ENCODE measurements at regions not wholly inside any gene's neighbourhood (a gene's known extent, or its start where the extent isn't known, plus 50 kb on each side); places are given as distances from the start of the nearest gene placed in this dataset.

- no peaks in the 10 kb centered on the region for H3K36me3 ChIP-seq (ENCODE audit: insufficient read depth, low read length)
- no peaks in the 10 kb centered on the region for H3K4me1 ChIP-seq (ENCODE audit: insufficient read depth, low read length, severe bottlenecking)
- no peaks in the 10 kb centered on the region for H3K79me2 ChIP-seq (ENCODE audit: insufficient read depth, low read length)
- no peak overlapping the region for H3K4me3 ChIP-seq (ENCODE audit: low read depth, low read length, poor library complexity, severe bottlenecking)
- no peak for TF ChIP-seq CTCF (IDR thresholded peaks at IDR 0.05; ENCODE audit: low read length)
- TF ChIP-seq EZH2 (IDR thresholded peaks at IDR 0.05; ENCODE audit: borderline replicate concordance, low read length), result no peak
- H3K27ac ChIP-seq (ENCODE audit: low read depth, low read length, poor library complexity, severe bottlenecking), result no peak overlapping the region
- H3K9me2 ChIP-seq (ENCODE audit: low read depth, low read length), result no peaks in the 10 kb centered on the region
- no peaks in the 10 kb centered on the region for H3F3A ChIP-seq (ENCODE audit: insufficient read depth, low read length)
- no peaks in the 10 kb centered on the region for H4K20me1 ChIP-seq (ENCODE audit: insufficient read depth, low read length)
- H3K4me2 ChIP-seq (ENCODE audit: low read length), result no peak overlapping the region
- no peak overlapping the region for H2AFZ ChIP-seq (ENCODE audit: low read length)
- H3K9me3 ChIP-seq (ENCODE audit: low read length), result no peaks in the 10 kb centered on the region
- no peaks in the 10 kb centered on the region for H3K27me3 ChIP-seq (ENCODE audit: insufficient read depth, low read length)
- no peak overlapping the region for H3K9ac ChIP-seq (ENCODE audit: low read length)
Measured at GRCh38 chr5:88388476-88389337, 120.1 kb upstream of the TMEM161B start.

DNA sequence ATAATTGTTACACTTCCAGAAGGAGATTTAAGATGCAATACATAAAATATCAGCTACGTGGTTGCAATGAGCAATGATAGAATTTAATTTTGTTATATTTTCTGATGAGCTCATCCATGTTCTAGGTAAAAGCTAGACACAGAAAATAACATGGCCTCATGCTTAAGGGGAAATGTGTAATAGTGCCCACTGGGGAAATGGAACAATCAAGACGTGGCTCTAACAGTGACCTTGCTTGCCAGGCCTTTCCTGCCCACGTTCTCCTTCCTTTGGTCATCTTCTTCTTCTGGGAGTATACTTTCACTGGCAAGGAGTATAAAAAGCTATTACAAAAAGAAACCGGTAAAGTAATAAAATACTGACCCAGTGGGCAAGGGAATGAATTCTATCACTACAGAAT is 116.2 kb upstream of the TMEM161B start:
- no peaks in the 10 kb centered on the region for H3K36me3 ChIP-seq (ENCODE audit: insufficient read depth, low read length)
- H3F3A ChIP-seq (ENCODE audit: insufficient read depth, low read length), result no peaks in the 10 kb centered on the region
- H3K4me1 ChIP-seq (ENCODE audit: insufficient read depth, low read length, severe bottlenecking), result no peaks in the 10 kb centered on the region
- H3K9me3 ChIP-seq (ENCODE audit: low read length), result no peaks in the 10 kb centered on the region
- H3K9ac ChIP-seq (ENCODE audit: low read length), result no peak overlapping the region
- H3K27me3 ChIP-seq (ENCODE audit: insufficient read depth, low read length), result no peaks in the 10 kb centered on the region
- no peak overlapping the region for H3K27ac ChIP-seq (ENCODE audit: low read depth, low read length, poor library complexity, severe bottlenecking)
- H2AFZ ChIP-seq (ENCODE audit: low read length), result no peak overlapping the region
- no peak overlapping the region for H3K4me3 ChIP-seq (ENCODE audit: low read depth, low read length, poor library complexity, severe bottlenecking)
- H4K20me1 ChIP-seq (ENCODE audit: insufficient read depth, low read length), result no peaks in the 10 kb centered on the region
- no peaks in the 10 kb centered on the region for H3K9me2 ChIP-seq (ENCODE audit: low read depth, low read length)
- no peak overlapping the region for H3K4me2 ChIP-seq (ENCODE audit: low read length)
- TF ChIP-seq EZH2 (IDR thresholded peaks at IDR 0.05; ENCODE audit: borderline replicate concordance, low read length), result no peak
- no peak for TF ChIP-seq CTCF (IDR thresholded peaks at IDR 0.05; ENCODE audit: low read length)
- H3K79me2 ChIP-seq (ENCODE audit: insufficient read depth, low read length), result no peaks in the 10 kb centered on the region

DNA sequence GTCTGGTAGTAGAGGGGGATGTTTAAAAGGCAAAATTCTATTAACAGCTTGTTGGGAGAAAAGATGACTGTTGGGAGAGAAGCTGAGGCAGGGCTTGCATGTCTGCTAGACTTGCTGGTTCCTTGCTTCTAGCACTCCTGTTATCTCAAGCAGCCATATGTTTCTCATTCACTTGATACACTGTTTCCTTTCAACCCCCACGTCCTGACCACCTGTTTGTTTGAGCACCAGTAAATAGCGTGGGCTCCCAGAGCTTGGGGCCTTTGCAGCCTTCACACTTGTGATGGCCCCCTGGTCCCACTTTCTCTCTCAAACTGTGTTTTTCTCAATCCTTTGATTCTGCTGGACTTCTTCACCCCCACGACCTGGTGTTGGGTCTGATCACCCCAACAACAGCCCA is 111.7 kb upstream of the TMEM161B start:
- H3K27me3 ChIP-seq (ENCODE audit: insufficient read depth, low read length), result no peaks in the 10 kb centered on the region
- H2AFZ ChIP-seq (ENCODE audit: low read length), result no peak overlapping the region
- no peak overlapping the region for H3K9ac ChIP-seq (ENCODE audit: low read length)
- no peak overlapping the region for H3K4me3 ChIP-seq (ENCODE audit: low read depth, low read length, poor library complexity, severe bottlenecking)
- no peaks in the 10 kb centered on the region for H3K4me1 ChIP-seq (ENCODE audit: insufficient read depth, low read length, severe bottlenecking)
- no peaks in the 10 kb centered on the region for H3K9me3 ChIP-seq (ENCODE audit: low read length)
- no peaks in the 10 kb centered on the region for H4K20me1 ChIP-seq (ENCODE audit: insufficient read depth, low read length)
- H3F3A ChIP-seq (ENCODE audit: insufficient read depth, low read length), result no peaks in the 10 kb centered on the region
- H3K9me2 ChIP-seq (ENCODE audit: low read depth, low read length), result no peaks in the 10 kb centered on the region
- TF ChIP-seq CTCF (IDR thresholded peaks at IDR 0.05; ENCODE audit: low read length) (no peak), EZH2 (IDR thresholded peaks at IDR 0.05; ENCODE audit: borderline replicate concordance, low read length) (no peak)
- H3K36me3 ChIP-seq (ENCODE audit: insufficient read depth, low read length), result no peaks in the 10 kb centered on the region
- H3K4me2 ChIP-seq (ENCODE audit: low read length), result no peak overlapping the region
- no peak overlapping the region for H3K27ac ChIP-seq (ENCODE audit: low read depth, low read length, poor library complexity, severe bottlenecking)
- no peaks in the 10 kb centered on the region for H3K79me2 ChIP-seq (ENCODE audit: insufficient read depth, low read length)

Measured in OCI-LY1 (cell line).